Smooth muscle cell (in vitro differentiated cells): ENCODE measurements at regions not wholly inside any gene's neighbourhood (a gene's known extent, or its start where the extent isn't known, plus 50 kb on each side); places are given as distances from the start of the nearest gene placed in this dataset.

ENCODE experiments used
- DNase-seq: peaks from one replicate; lab custom pipeline; 2025; ENCODE audit not compliant: unreplicated experiment; lab: John Stamatoyannopoulos, UW
- H2AFZ ChIP-seq: fragments of 200-600 bp; sonication (generic); 2 replicates; pipeline ENCODE4 v1.6.0; 2016; ENCODE audit warnings: antibody characterized with exemption, low read depth, mild to moderate bottlenecking
- H3F3A ChIP-seq: fragments of 200-600 bp; sonication (generic); 2 replicates; pipeline ENCODE4 v1.6.0; 2017; ENCODE audit warnings: antibody characterized with exemption, low read depth
- H3K27ac ChIP-seq: fragments of 200-600 bp; sonication (generic); 2 replicates; pipeline ENCODE4 v1.5.1; 2016; ENCODE audit warnings: low read depth, mild to moderate bottlenecking
- H3K27me3 ChIP-seq: fragments of 200-600 bp; sonication (generic); 2 replicates; pipeline ENCODE4 v1.6.1; 2016; ENCODE audit warnings: low read depth, mild to moderate bottlenecking
- H3K36me3 ChIP-seq: fragments of 200-600 bp; sonication (generic); 2 replicates; pipeline ENCODE4 v1.5.1; 2016; ENCODE audit warnings: low read depth
- H3K4me1 ChIP-seq: fragments of 200-600 bp; sonication (generic); 2 replicates; pipeline ENCODE4 v1.5.1; 2016; ENCODE audit warnings: low read depth
- H3K4me2 ChIP-seq: fragments of 200-600 bp; sonication (generic); 2 replicates; pipeline ENCODE4 v1.6.0; 2016; ENCODE audit warnings: mild to moderate bottlenecking
- H3K4me3 ChIP-seq: fragments of 200-600 bp; sonication (generic); 2 replicates; pipeline ENCODE4 v1.5.1; 2016; ENCODE audit warnings: mild to moderate bottlenecking
- H3K79me2 ChIP-seq: fragments of 200-600 bp; sonication (generic); 2 replicates; pipeline ENCODE4 v1.6.0; 2016; ENCODE audit warnings: low read depth, mild to moderate bottlenecking
- H3K9ac ChIP-seq: fragments of 200-600 bp; sonication (generic); 2 replicates; pipeline ENCODE4 v1.6.0; 2016; ENCODE audit warnings: low read depth
- H3K9me3 ChIP-seq: fragments of 200-600 bp; sonication (generic); replicated peaks from 2 replicates; pipeline ENCODE4 v1.5.1; 2016; ENCODE audit warnings: low read depth
- H4K20me1 ChIP-seq: fragments of 200-600 bp; sonication (generic); 2 replicates; pipeline ENCODE4 v1.6.0; 2016; ENCODE audit warnings: low read depth
- CTCF ChIP-seq: fragments of 200-600 bp; sonication (generic); IDR thresholded peaks from 2 replicates; pipeline ENCODE4 v1.5.1; 2017; ENCODE audit warnings: borderline replicate concordance, mild to moderate bottlenecking, antibody characterized with exemption; ENCODE audit not compliant: insufficient read depth, poor library complexity, severe bottlenecking
- WGBS: methylation state at CpG from one replicate; pipeline ENCODE4 v1.1.7; 2016; ENCODE audit warnings: low lambda C conversion rate; 5-methylcytosine and 5-hydroxymethylcytosine counted together

- 85% methylated on average over 3 of the region's 3 CpGs for WGBS
- DNase-seq = no peak
- H3K27ac ChIP-seq = no peak overlapping the region
Measured at GRCh38 chr15:38646716-38647115, 82.1 kb upstream of the RASGRP1 start.

GRCh38 chr15:38647683-38648082 lies 83.1 kb upstream of the RASGRP1 start:
- Histone ChIP-seq H3K36me3 (no peaks in the 10 kb centered on the region), H3K79me2 (no peaks in the 10 kb centered on the region), H3K4me2 (no peak overlapping the region), H3K9me3 (no peaks in the 10 kb centered on the region), H3K27ac (no peak overlapping the region), H3K9ac (no peak overlapping the region), H4K20me1 (no peaks in the 10 kb centered on the region), H2AFZ (no peak overlapping the region), H3F3A (no peaks in the 10 kb centered on the region), H3K27me3 (peaks cover 7% of the 10 kb centered on the region), H3K4me1 (no peaks in the 10 kb centered on the region), H3K4me3 (no peak overlapping the region)
- no peak for DNase-seq
- peak; percentile 32 for TF ChIP-seq CTCF

More at GRCh38 chr15:38646716-38647115, 82.1 kb upstream of the RASGRP1 start:
- Histone ChIP-seq H2AFZ (no peak overlapping the region), H3K9ac (no peak overlapping the region), H4K20me1 (no peaks in the 10 kb centered on the region), H3K4me2 (no peak overlapping the region), H3K9me3 (no peaks in the 10 kb centered on the region), H3K4me3 (no peak overlapping the region), H3K36me3 (no peaks in the 10 kb centered on the region), H3F3A (no peaks in the 10 kb centered on the region), H3K4me1 (no peaks in the 10 kb centered on the region), H3K79me2 (no peaks in the 10 kb centered on the region), H3K27me3 (peaks cover 3% of the 10 kb centered on the region)
- TF ChIP-seq CTCF = no peak

GRCh38 chr15:38648121-38648843 lies 83.7 kb upstream of the RASGRP1 start:
- Histone ChIP-seq H3K27me3 (peaks cover 7% of the 10 kb centered on the region), H3F3A (no peaks in the 10 kb centered on the region), H4K20me1 (no peaks in the 10 kb centered on the region), H3K9ac (no peak overlapping the region), H3K4me1 (no peaks in the 10 kb centered on the region), H3K36me3 (no peaks in the 10 kb centered on the region), H3K9me3 (no peaks in the 10 kb centered on the region), H3K27ac (no peak overlapping the region), H2AFZ (no peak overlapping the region), H3K79me2 (no peaks in the 10 kb centered on the region), H3K4me3 (no peak overlapping the region), H3K4me2 (no peak overlapping the region)
- TF ChIP-seq CTCF = no peak
- no peak for DNase-seq
- WGBS = 85% methylated on average over 10 of the region's 10 CpGs

- no peak for DNase-seq
- no peaks in the 10 kb centered on the region for H3K9me3 ChIP-seq
- H2AFZ ChIP-seq = no peak overlapping the region
- H3K27me3 ChIP-seq = peaks cover 7% of the 10 kb centered on the region
- no peak for TF ChIP-seq CTCF
- no peaks in the 10 kb centered on the region for H4K20me1 ChIP-seq
- no peaks in the 10 kb centered on the region for H3K4me1 ChIP-seq
- no peak overlapping the region for H3K4me2 ChIP-seq
- H3K36me3 ChIP-seq = no peaks in the 10 kb centered on the region
- no peak overlapping the region for H3K4me3 ChIP-seq
- no peak overlapping the region for H3K9ac ChIP-seq
- no peaks in the 10 kb centered on the region for H3F3A ChIP-seq
- no peak overlapping the region for H3K27ac ChIP-seq
- H3K79me2 ChIP-seq = no peaks in the 10 kb centered on the region
Measured at GRCh38 chr15:38650384-38650783, 85.8 kb upstream of the RASGRP1 start.
